Islet precursor cell (in vitro differentiated cells): ENCODE measurements at regions not wholly inside any gene's neighbourhood (a gene's known extent, or its start where the extent isn't known, plus 50 kb on each side); places are given as distances from the start of the nearest gene placed in this dataset.

ENCODE experiments used
- DNase-seq: peaks from one replicate; pipeline ENCODE4 v3.0.0-alpha.2; 2018

DNA sequence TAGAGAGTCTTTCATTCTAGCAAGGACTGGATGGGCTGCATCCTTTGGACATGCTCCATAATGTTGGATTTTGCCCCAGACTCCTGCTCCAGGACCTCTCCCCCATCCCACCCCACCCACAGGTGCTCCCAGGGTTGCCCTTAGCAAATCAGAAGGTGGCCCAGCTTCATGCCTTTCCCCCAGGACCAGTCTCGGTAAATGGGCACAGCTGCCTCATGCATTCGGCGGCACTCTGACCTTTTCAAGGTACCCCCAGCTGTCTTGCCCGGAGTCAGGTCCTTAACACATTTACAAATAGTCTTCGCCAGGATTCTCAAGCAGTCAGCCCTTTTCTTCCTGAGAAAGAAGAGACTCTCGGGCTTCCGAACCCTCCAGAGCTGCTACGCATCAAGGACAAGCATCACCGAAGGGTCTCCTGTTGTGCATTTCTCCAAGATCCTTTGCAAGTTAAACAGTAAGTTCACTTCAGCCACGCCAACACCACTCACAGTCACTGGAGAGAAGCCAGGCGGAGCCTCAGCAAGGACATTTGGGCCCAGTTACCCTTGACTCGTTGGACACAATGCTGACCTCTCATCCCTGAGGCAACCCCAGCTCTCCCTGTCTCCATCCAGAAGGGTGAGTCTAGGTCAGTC, 287.8 kb downstream of the FAM43A start:
- DNase-seq, result no peak

DNA sequence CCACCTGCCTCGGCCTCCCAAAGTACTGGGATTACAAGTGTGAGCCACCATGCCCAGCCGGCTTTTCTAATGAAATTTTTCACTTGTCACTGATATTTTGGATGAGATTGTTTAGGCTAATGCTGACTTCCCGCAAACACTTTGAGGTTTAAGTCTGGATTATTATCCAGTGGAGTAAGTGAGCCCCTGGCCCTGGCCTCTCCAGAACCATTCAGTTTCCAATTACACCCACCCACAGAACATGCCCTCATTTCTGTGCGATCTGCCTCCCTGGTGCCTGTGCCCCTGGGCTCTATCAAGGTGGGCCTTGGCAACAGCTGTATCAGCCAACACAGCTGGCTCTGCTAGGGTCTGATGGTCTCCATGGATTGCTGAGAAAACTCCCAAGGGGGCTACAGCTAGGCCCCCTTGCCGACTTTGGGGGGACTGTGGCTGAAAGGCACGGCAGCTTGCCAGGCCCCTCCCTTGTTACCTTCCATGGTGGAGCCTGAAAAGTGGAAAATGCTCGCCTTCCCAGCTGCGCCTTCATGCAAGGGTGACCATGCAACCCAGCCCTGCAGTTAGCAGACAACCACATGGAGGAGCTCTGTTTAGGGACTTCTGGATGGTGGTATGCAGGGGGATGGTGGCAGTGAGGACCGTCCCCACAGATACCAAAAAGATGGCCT, 288.9 kb downstream of the FAM43A start:
- no peak for DNase-seq

GRCh38 chr3:194976049-194976451, 290.4 kb downstream of the FAM43A start:
- DNase-seq, result no peak

DNA sequence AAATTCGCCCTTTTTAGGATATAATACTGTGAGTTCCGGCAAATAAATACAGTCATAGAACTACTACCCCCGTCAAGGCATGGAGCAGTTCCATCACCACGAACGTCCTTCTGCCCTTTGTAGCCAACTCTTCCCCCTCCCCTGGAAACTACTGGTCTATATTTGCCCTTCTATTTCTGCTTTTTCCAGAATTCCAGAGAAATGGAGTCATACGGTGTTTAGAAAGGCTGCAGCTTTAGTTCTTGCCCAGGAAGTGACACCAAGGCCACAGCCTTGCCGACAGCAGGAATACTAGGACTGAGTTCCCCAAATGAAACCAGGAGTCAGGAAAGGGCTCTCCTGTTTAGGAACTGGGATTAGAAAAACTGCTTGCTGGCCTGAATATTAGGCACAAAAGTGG, 291.2 kb downstream of the FAM43A start:
- peak; percentile 49 for DNase-seq

GRCh38 chr3:194977356-194977755, 291.7 kb downstream of the FAM43A start:
- no peak for DNase-seq

DNA sequence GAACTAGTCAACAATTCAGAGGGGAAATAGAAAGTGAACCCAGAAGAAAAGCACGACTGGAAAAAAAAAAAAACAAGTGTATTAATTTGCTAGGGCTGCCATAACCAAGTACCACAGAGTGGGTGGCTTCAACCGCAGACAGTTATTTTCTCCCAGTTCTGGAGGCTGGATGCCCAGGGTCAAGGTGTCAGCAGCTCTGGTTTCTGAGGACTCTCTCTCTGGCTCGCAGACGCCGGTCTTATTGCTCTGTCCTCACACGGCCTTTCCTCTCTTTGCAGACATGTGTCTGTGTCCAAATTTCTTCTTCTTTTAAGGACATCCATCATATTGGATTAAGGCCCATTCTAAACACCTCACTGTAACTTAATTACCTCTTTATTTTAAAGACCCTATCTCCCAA, 291.8 kb downstream of the XXYLT1 start:
- no peak for DNase-seq

DNA sequence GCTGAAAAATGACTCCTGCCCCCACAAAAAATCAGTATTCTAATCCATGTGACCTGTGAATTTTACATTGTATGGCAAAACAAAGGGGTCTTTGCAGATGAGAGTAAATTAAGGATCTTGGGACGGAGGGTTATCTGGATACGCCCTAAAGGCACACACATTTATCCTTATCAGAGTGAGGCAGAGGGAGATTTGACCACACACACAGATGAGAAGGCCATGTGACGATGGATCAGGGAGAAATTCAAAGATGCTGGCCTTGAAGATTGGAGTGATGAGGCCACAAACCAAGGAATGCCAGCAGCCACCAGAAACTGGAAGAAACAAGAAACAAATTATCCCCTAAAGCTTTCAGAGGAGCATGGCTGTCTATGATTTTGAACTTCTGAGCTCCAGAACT, 288.5 kb downstream of the XXYLT1 start:
- no peak for DNase-seq

GRCh38 chr3:194983121-194983520, 287.8 kb downstream of the XXYLT1 start:
- no peak for DNase-seq

GRCh38 chr3:194983620-194984019, 287.3 kb downstream of the XXYLT1 start:
- DNase-seq, result no peak

- no peak for DNase-seq
Measured at GRCh38 chr3:194984066-194984465, 286.9 kb downstream of the XXYLT1 start.

DNA sequence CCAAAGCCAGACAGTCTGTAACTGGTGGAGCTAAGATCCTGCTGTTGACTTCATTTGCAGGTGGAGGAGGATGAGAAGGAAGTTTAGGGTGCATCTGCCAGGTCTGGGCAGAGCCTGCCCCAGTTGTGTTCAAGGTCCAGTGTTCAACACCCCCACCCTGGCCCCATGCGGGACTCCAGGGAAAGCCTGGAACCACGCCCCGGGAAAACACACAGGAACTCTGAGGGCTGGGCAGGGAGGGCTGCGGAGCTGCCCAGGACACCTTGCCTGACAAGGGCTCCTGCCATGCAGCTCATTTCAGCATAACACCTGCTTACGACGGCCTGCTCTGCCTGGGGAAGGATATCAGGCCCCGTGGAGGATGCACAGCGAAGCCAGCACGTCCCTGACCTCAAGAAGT, 286.3 kb downstream of the XXYLT1 start:
- DNase-seq, result no peak

GRCh38 chr3:194985031-194985578, 285.9 kb downstream of the XXYLT1 start:
- peak; percentile 95 for DNase-seq

GRCh38 chr3:194986208-194987043, 284.5 kb downstream of the XXYLT1 start:
- peak; percentile 95 for DNase-seq

DNA sequence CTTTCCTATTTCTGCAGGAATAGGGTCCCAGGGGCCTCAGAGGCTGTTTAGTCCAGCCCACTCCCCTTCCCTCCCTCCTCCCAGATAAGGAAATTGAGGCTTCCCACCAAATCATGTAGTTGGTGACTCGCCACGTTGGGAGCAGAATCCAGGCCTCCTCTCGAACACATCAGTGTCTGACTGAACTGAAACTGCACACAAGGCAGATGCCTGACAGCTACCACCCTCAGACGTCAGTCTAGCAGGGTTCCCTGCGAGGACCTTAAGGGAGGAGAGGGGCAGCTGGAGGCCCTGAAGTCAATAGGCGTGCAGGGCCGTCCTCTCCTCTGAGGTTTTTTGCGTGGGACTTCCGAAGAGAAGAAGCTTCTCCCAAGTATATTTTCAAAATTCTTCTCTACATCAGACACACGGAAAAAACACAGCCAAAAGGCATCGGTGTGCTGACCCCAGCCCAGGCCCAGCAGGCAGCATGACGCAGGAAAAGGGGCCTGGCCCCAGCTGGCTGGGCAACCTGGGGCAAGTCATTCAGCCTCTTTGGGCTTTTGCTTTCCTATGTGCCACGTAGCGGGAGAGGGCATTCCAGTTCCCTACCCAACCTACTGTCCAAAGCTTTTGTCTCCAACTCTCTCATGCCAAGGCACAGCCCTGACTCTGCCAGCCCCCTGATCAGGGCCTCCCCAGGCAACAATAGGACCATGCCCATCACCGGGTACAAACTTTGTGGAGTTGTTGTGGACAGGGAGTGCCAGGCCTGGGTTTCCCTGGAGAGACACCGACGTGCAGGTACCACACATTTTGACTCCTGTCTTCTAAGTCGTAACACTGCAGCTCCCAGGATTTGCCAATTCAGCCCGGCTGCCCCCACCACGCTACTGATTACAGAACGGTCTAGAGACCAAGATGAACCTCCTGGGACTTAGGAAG, 283.1 kb downstream of the XXYLT1 start:
- DNase-seq, result peak; percentile 88

GRCh38 chr3:194988495-194989165, 282.3 kb downstream of the XXYLT1 start:
- DNase-seq, result no peak

GRCh38 chr3:194989241-194989640, 281.7 kb downstream of the XXYLT1 start:
- DNase-seq, result no peak

GRCh38 chr3:194990454-194991337, 280.3 kb downstream of the XXYLT1 start:
- peak; percentile 46 for DNase-seq

- DNase-seq, result no peak
Measured at GRCh38 chr3:194991338-194991654, 279.7 kb downstream of the XXYLT1 start.

GRCh38 chr3:194993896-194994295, 277.1 kb downstream of the XXYLT1 start:
- DNase-seq, result peak; percentile 34

DNA sequence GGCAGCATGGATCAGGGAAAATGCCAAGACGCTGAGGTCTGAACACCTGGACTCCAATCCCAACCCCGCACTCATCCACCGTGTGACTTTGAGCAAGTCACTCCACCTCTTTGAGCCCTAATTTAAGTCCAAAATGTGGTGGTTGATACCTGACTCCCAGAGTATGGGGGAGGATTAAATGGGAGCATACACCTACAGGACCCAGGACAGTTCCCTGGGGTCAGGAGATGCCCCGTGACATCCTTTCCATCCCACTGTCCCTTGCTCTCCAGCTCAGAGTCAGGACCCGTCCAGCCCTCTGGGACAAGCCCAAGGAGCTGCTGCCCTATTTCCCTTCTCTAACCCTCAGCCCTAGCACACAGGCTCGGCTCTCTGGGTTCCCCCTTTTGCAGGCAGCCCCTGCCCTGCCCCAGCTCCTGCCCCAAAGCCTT, 276.4 kb downstream of the XXYLT1 start:
- DNase-seq, result peak; percentile 52

- peak; percentile 72 for DNase-seq
Measured at GRCh38 chr3:194995334-194995733, 275.6 kb downstream of the XXYLT1 start.
